ENCODE measurements at regions not wholly inside any gene's neighbourhood (a gene's known extent, or its start where the extent isn't known, plus 50 kb on each side); places are given as distances from the start of the nearest gene placed in this dataset.

- H3K4me3 ChIP-seq (ENCODE audit: low read depth, low read length): no peak overlapping the region
- H3K9me3 ChIP-seq (ENCODE audit: control insufficient read depth, insufficient read depth, low read depth, low read length): peaks cover 9% of the 10 kb centered on the region
- H3K36me3 ChIP-seq (ENCODE audit: control insufficient read depth, insufficient read depth, low read length): no peaks in the 10 kb centered on the region
- no peaks in the 10 kb centered on the region for H3K27me3 ChIP-seq (ENCODE audit: control insufficient read depth, insufficient read depth, low read length)
- no peak overlapping the region for H3K27ac ChIP-seq (ENCODE audit: low read depth, low read length)
- H3K9ac ChIP-seq (ENCODE audit: low read length): no peak overlapping the region
- H3K4me1 ChIP-seq (ENCODE audit: control insufficient read depth, insufficient read depth, low read length): no peaks in the 10 kb centered on the region
Observed at GRCh38 chr6:103674790-103675189, 1184.9 kb downstream of the HACE1 start.

- no peaks in the 10 kb centered on the region for H3K4me1 ChIP-seq (ENCODE audit: control insufficient read depth, insufficient read depth, low read length)
- H3K9me3 ChIP-seq (ENCODE audit: control insufficient read depth, insufficient read depth, low read depth, low read length): peaks cover 2% of the 10 kb centered on the region; the same call in 1 of the 2 replicates
Observed at GRCh38 chr6:103672169-103672568, 1187.5 kb downstream of the HACE1 start.

GRCh38 chr6:103629613-103630012 is 1230.1 kb downstream of the HACE1 start:
- H3K27me3 ChIP-seq (ENCODE audit: control insufficient read depth, insufficient read depth, low read length): no peaks in the 10 kb centered on the region
- H3K4me3 ChIP-seq (ENCODE audit: low read depth, low read length): no peak overlapping the region
- no peaks in the 10 kb centered on the region for H3K4me1 ChIP-seq (ENCODE audit: control insufficient read depth, insufficient read depth, low read length)
- H3K27ac ChIP-seq (ENCODE audit: low read depth, low read length): no peak overlapping the region
- no peaks in the 10 kb centered on the region for H3K36me3 ChIP-seq (ENCODE audit: control insufficient read depth, insufficient read depth, low read length)
- H3K9me3 ChIP-seq (ENCODE audit: control insufficient read depth, insufficient read depth, low read depth, low read length): no peaks in the 10 kb centered on the region
- H3K9ac ChIP-seq (ENCODE audit: low read length): no peak overlapping the region

More at GRCh38 chr6:103672169-103672568, 1187.5 kb downstream of the HACE1 start:
- no peak overlapping the region for H3K4me3 ChIP-seq (ENCODE audit: low read depth, low read length)
- H3K36me3 ChIP-seq (ENCODE audit: control insufficient read depth, insufficient read depth, low read length): no peaks in the 10 kb centered on the region
- H3K27me3 ChIP-seq (ENCODE audit: control insufficient read depth, insufficient read depth, low read length): no peaks in the 10 kb centered on the region
- no peak overlapping the region for H3K9ac ChIP-seq (ENCODE audit: low read length)
- no peak overlapping the region for H3K27ac ChIP-seq (ENCODE audit: low read depth, low read length)

- Histone ChIP-seq H3K9me3 (ENCODE audit: control insufficient read depth, insufficient read depth, low read depth, low read length) (no peaks in the 10 kb centered on the region), H3K27me3 (ENCODE audit: control insufficient read depth, insufficient read depth, low read length) (no peaks in the 10 kb centered on the region), H3K36me3 (ENCODE audit: control insufficient read depth, insufficient read depth, low read length) (no peaks in the 10 kb centered on the region), H3K9ac (ENCODE audit: low read length) (no peak overlapping the region), H3K27ac (ENCODE audit: low read depth, low read length) (no peak overlapping the region), H3K4me1 (ENCODE audit: control insufficient read depth, insufficient read depth, low read length) (no peaks in the 10 kb centered on the region), H3K4me3 (ENCODE audit: low read depth, low read length) (no peak overlapping the region)
Observed at GRCh38 chr6:103617642-103618041, 1242.1 kb downstream of the HACE1 start.

GRCh38 chr6:103587722-103588121 is 1272.0 kb downstream of the HACE1 start:
- H3K9me3 ChIP-seq (ENCODE audit: control insufficient read depth, insufficient read depth, low read depth, low read length): no peaks in the 10 kb centered on the region
- no peaks in the 10 kb centered on the region for H3K27me3 ChIP-seq (ENCODE audit: control insufficient read depth, insufficient read depth, low read length)
- H3K4me3 ChIP-seq (ENCODE audit: low read depth, low read length): no peak overlapping the region
- H3K9ac ChIP-seq (ENCODE audit: low read length): no peak overlapping the region
- H3K4me1 ChIP-seq (ENCODE audit: control insufficient read depth, insufficient read depth, low read length): no peaks in the 10 kb centered on the region
- no peak overlapping the region for H3K27ac ChIP-seq (ENCODE audit: low read depth, low read length)
- no peaks in the 10 kb centered on the region for H3K36me3 ChIP-seq (ENCODE audit: control insufficient read depth, insufficient read depth, low read length)

- Histone ChIP-seq H3K9me3 (ENCODE audit: control insufficient read depth, insufficient read depth, low read depth, low read length) (no peaks in the 10 kb centered on the region), H3K36me3 (ENCODE audit: control insufficient read depth, insufficient read depth, low read length) (no peaks in the 10 kb centered on the region), H3K27ac (ENCODE audit: low read depth, low read length) (no peak overlapping the region)
Observed at GRCh38 chr6:103578115-103578514, 1281.6 kb downstream of the HACE1 start.

GRCh38 chr6:103570431-103570830 is 1289.3 kb downstream of the HACE1 start:
- Histone ChIP-seq H3K27ac (ENCODE audit: low read depth, low read length) (no peak overlapping the region), H3K36me3 (ENCODE audit: control insufficient read depth, insufficient read depth, low read length) (no peaks in the 10 kb centered on the region), H3K9ac (ENCODE audit: low read length) (no peak overlapping the region), H3K4me1 (ENCODE audit: control insufficient read depth, insufficient read depth, low read length) (no peaks in the 10 kb centered on the region), H3K9me3 (ENCODE audit: control insufficient read depth, insufficient read depth, low read depth, low read length) (no peaks in the 10 kb centered on the region), H3K27me3 (ENCODE audit: control insufficient read depth, insufficient read depth, low read length) (no peaks in the 10 kb centered on the region), H3K4me3 (ENCODE audit: low read depth, low read length) (no peak overlapping the region)

More at GRCh38 chr6:103578115-103578514, 1281.6 kb downstream of the HACE1 start:
- Histone ChIP-seq H3K4me3 (ENCODE audit: low read depth, low read length) (no peak overlapping the region), H3K27me3 (ENCODE audit: control insufficient read depth, insufficient read depth, low read length) (no peaks in the 10 kb centered on the region), H3K9ac (ENCODE audit: low read length) (no peak overlapping the region), H3K4me1 (ENCODE audit: control insufficient read depth, insufficient read depth, low read length) (no peaks in the 10 kb centered on the region)

- Histone ChIP-seq H3K9me3 (ENCODE audit: control insufficient read depth, insufficient read depth, low read depth, low read length) (no peaks in the 10 kb centered on the region), H3K4me1 (ENCODE audit: control insufficient read depth, insufficient read depth, low read length) (no peaks in the 10 kb centered on the region), H3K4me3 (ENCODE audit: low read depth, low read length) (no peak overlapping the region), H3K27me3 (ENCODE audit: control insufficient read depth, insufficient read depth, low read length) (no peaks in the 10 kb centered on the region), H3K9ac (ENCODE audit: low read length) (no peak overlapping the region), H3K36me3 (ENCODE audit: control insufficient read depth, insufficient read depth, low read length) (no peaks in the 10 kb centered on the region), H3K27ac (ENCODE audit: low read depth, low read length) (no peak overlapping the region)
Observed at GRCh38 chr6:103554911-103555310, 1304.8 kb downstream of the HACE1 start.

- Histone ChIP-seq H3K27me3 (ENCODE audit: control insufficient read depth, insufficient read depth, low read length) (no peaks in the 10 kb centered on the region), H3K9ac (ENCODE audit: low read length) (no peak overlapping the region), H3K9me3 (ENCODE audit: control insufficient read depth, insufficient read depth, low read depth, low read length) (no peaks in the 10 kb centered on the region), H3K27ac (ENCODE audit: low read depth, low read length) (no peak overlapping the region), H3K4me1 (ENCODE audit: control insufficient read depth, insufficient read depth, low read length) (peaks cover 19% of the 10 kb centered on the region), H3K4me3 (ENCODE audit: low read depth, low read length) (no peak overlapping the region), H3K36me3 (ENCODE audit: control insufficient read depth, insufficient read depth, low read length) (no peaks in the 10 kb centered on the region)
Observed at GRCh38 chr6:103538381-103538780, 1321.3 kb downstream of the HACE1 start.

- no peak overlapping the region for H3K9ac ChIP-seq (ENCODE audit: low read length)
- H3K36me3 ChIP-seq (ENCODE audit: control insufficient read depth, insufficient read depth, low read length): no peaks in the 10 kb centered on the region
- no peak overlapping the region for H3K27ac ChIP-seq (ENCODE audit: low read depth, low read length)
- H3K9me3 ChIP-seq (ENCODE audit: control insufficient read depth, insufficient read depth, low read depth, low read length): no peaks in the 10 kb centered on the region
- H3K27me3 ChIP-seq (ENCODE audit: control insufficient read depth, insufficient read depth, low read length): no peaks in the 10 kb centered on the region
- no peak overlapping the region for H3K4me3 ChIP-seq (ENCODE audit: low read depth, low read length)
- H3K4me1 ChIP-seq (ENCODE audit: control insufficient read depth, insufficient read depth, low read length): peaks cover 25% of the 10 kb centered on the region
Observed at GRCh38 chr6:103534814-103535213, 1324.9 kb downstream of the HACE1 start.

- no peak overlapping the region for H3K4me3 ChIP-seq (ENCODE audit: low read depth, low read length)
- H3K4me1 ChIP-seq (ENCODE audit: control insufficient read depth, insufficient read depth, low read length): peaks cover 25% of the 10 kb centered on the region
- H3K27ac ChIP-seq (ENCODE audit: low read depth, low read length): no peak overlapping the region
- no peak overlapping the region for H3K9ac ChIP-seq (ENCODE audit: low read length)
- no peaks in the 10 kb centered on the region for H3K36me3 ChIP-seq (ENCODE audit: control insufficient read depth, insufficient read depth, low read length)
- H3K27me3 ChIP-seq (ENCODE audit: control insufficient read depth, insufficient read depth, low read length): no peaks in the 10 kb centered on the region
- no peaks in the 10 kb centered on the region for H3K9me3 ChIP-seq (ENCODE audit: control insufficient read depth, insufficient read depth, low read depth, low read length)
Observed at GRCh38 chr6:103534095-103534494, 1325.6 kb downstream of the HACE1 start.

GRCh38 chr6:103522045-103522444 is 1337.7 kb downstream of the HACE1 start:
- Histone ChIP-seq H3K27me3 (ENCODE audit: control insufficient read depth, insufficient read depth, low read length) (no peaks in the 10 kb centered on the region), H3K9ac (ENCODE audit: low read length) (no peak overlapping the region), H3K4me1 (ENCODE audit: control insufficient read depth, insufficient read depth, low read length) (peaks cover 4% of the 10 kb centered on the region; the same call in 1 of the 2 replicates), H3K27ac (ENCODE audit: low read depth, low read length) (no peak overlapping the region), H3K36me3 (ENCODE audit: control insufficient read depth, insufficient read depth, low read length) (no peaks in the 10 kb centered on the region), H3K9me3 (ENCODE audit: control insufficient read depth, insufficient read depth, low read depth, low read length) (no peaks in the 10 kb centered on the region), H3K4me3 (ENCODE audit: low read depth, low read length) (no peak overlapping the region)

Measured in HUES6 (cell line).